Calu3 (cell line): ENCODE measurements at regions not wholly inside any gene's neighbourhood (a gene's known extent, or its start where the extent isn't known, plus 50 kb on each side); places are given as distances from the start of the nearest gene placed in this dataset.

Experiments
- BruUV-seq: library from RNA; stranded (reverse); fragments of 400-500 nt; replicated peaks from 2 replicates; lab custom pipeline; 2021; lab: Mats Ljungman, UMichigan
- CTCF ChIA-PET: fragments of 300-600 bp; sonication (Branson Sonifier 250); formaldehyde crosslinking; loops from one replicate; lab custom pipeline; 2022; ENCODE audit warnings: antibody characterized with exemption; lab: Charles Lee
- DNase-seq: peaks from one replicate; pipeline ENCODE4 v3.0.0; 2022
- H3K27ac Mint-ChIP-seq: one replicate; pipeline ENCODE4 v1.8.0; 2022; ENCODE audit warnings: mixed read lengths; ENCODE audit not compliant: unreplicated experiment
- H3K27me3 Mint-ChIP-seq: one replicate; pipeline ENCODE4 v1.8.0; 2022; ENCODE audit warnings: mixed read lengths; ENCODE audit not compliant: unreplicated experiment
- H3K36me3 Mint-ChIP-seq: one replicate; pipeline ENCODE4 v1.8.0; 2022; ENCODE audit warnings: mild to moderate bottlenecking, moderate library complexity, mixed read lengths; ENCODE audit not compliant: insufficient read depth, unreplicated experiment
- H3K4me1 Mint-ChIP-seq: one replicate; pipeline ENCODE4 v1.8.0; 2022; ENCODE audit warnings: mild to moderate bottlenecking, low read depth, mixed read lengths; ENCODE audit not compliant: unreplicated experiment
- H3K4me3 Mint-ChIP-seq: one replicate; pipeline ENCODE4 v1.8.0; 2022; ENCODE audit warnings: mild to moderate bottlenecking, low read depth, moderate library complexity, mixed read lengths; ENCODE audit not compliant: unreplicated experiment
- H3K9me3 Mint-ChIP-seq: one replicate; pipeline ENCODE4 v1.8.0; 2022; ENCODE audit warnings: low read depth, mixed read lengths; ENCODE audit not compliant: unreplicated experiment
- CTCF ChIP-seq: fragments of 200-600 bp; IDR thresholded peaks from one replicate; pipeline ENCODE4 v1.8.0; 2022; ENCODE audit warnings: antibody characterized with exemption; ENCODE audit not compliant: unreplicated experiment
- intact Hi-C: fragments of 100-400 bp; cut with micrococcal nuclease; formaldehyde crosslinking; loops from one replicate; pipeline ENCODE4 v1.10.0; 2022; ENCODE audit not compliant: unreplicated experiment

DNA sequence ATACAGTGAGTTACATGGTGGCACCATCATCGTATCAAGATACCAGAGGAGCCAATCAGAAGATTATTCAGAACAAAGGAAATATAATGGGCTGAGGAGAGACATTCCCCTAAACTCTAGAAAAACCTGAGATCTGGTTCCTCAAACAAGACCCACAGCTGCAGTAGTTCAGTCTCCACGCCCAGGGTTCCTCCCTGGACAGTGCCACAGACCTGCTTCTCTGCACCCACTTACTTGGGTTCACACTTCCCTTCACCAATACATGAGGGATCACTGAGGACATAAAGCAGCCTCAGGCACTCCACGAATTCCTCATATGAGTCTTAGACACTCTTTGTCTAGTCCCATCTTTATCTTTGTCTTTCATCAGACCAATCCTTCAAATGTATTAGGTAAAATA, 101.7 kb downstream of the APTX start:
- CTCF ChIA-PET = no interaction called here
- no TSS peak for BruUV-seq

DNA sequence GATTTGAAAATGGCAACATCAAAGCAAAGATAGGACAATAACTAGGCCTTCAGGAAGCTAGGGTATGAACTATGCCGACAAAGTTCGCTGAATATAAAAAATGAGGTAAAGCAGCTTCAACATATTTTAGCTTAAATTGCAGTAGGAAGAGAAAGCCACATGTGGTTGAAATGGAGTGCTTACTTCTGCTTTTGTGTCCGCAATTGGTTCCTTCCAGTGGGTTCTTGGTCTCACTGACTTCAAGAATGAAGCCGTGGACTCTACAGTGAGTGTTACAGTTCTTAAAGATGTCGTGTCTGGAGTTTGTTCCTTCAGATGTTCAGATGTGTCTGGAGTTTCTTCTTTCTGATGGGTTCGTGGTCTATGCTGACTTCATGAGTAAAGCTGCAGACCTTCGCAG, 95.2 kb downstream of the APTX start:
- intact Hi-C loops = no loop called here
- no peaks in the 10 kb centered on the region for H3K4me1 Mint-ChIP-seq
- H3K4me3 Mint-ChIP-seq = no peak overlapping the region
- CTCF ChIA-PET = no interaction called here
- no peaks in the 10 kb centered on the region for H3K9me3 Mint-ChIP-seq
- peaks cover 8% of the 10 kb centered on the region for H3K27me3 Mint-ChIP-seq
- BruUV-seq = no TSS peak
- no peak for DNase-seq
- no peak for TF ChIP-seq CTCF
- no peaks in the 10 kb centered on the region for H3K36me3 Mint-ChIP-seq
- no peak overlapping the region for H3K27ac Mint-ChIP-seq

More for the DNA sequence above, 101.7 kb downstream of the APTX start:
- H3K27me3 Mint-ChIP-seq = peaks cover 24% of the 10 kb centered on the region
- no peak overlapping the region for H3K4me3 Mint-ChIP-seq
- H3K27ac Mint-ChIP-seq = no peak overlapping the region
- intact Hi-C loops = no loop called here
- no peaks in the 10 kb centered on the region for H3K36me3 Mint-ChIP-seq
- TF ChIP-seq CTCF = no peak
- H3K9me3 Mint-ChIP-seq = no peaks in the 10 kb centered on the region
- H3K4me1 Mint-ChIP-seq = no peaks in the 10 kb centered on the region
- DNase-seq = no peak

GRCh38 chr9:32915802-32916201, 85.6 kb downstream of the APTX start:
- no peak for TF ChIP-seq CTCF
- Mint-ChIP-seq H3K4me3 (no peak overlapping the region), H3K27ac (no peak overlapping the region), H3K36me3 (no peaks in the 10 kb centered on the region), H3K9me3 (no peaks in the 10 kb centered on the region), H3K4me1 (no peaks in the 10 kb centered on the region), H3K27me3 (peaks cover 26% of the 10 kb centered on the region)
- no TSS peak for BruUV-seq
- CTCF ChIA-PET = no interaction called here
- no peak for DNase-seq
- intact Hi-C loops = no loop called here

GRCh38 chr9:32918628-32919027, 82.8 kb downstream of the APTX start:
- Mint-ChIP-seq H3K36me3 (no peaks in the 10 kb centered on the region), H3K9me3 (no peaks in the 10 kb centered on the region), H3K27me3 (peaks cover 19% of the 10 kb centered on the region), H3K27ac (no peak overlapping the region), H3K4me1 (no peaks in the 10 kb centered on the region), H3K4me3 (no peak overlapping the region)
- intact Hi-C loops = no loop called here
- BruUV-seq = no TSS peak
- TF ChIP-seq CTCF = no peak
- CTCF ChIA-PET = no interaction called here
- DNase-seq = no peak
